ENCODE measurements at regions not wholly inside any gene's neighbourhood (a gene's known extent, or its start where the extent isn't known, plus 50 kb on each side); places are given as distances from the start of the nearest gene placed in this dataset.

GRCh38 chr12:61863811-61864210 is 396.4 kb upstream of the USP15 start:
- Histone ChIP-seq H3K4me3 (ENCODE audit: low read depth, low read length) (no peak overlapping the region), H3K27ac (ENCODE audit: low read depth, low read length) (no peak overlapping the region), H3K27me3 (ENCODE audit: control insufficient read depth, insufficient read depth, low read length) (no peaks in the 10 kb centered on the region), H3K9me3 (ENCODE audit: control insufficient read depth, insufficient read depth, low read length) (peaks cover 15% of the 10 kb centered on the region)
- TF ChIP-seq CTCF (IDR thresholded peaks at IDR 0.05; ENCODE audit: low read depth, low read length), result no peak
- POLR2A ChIA-PET, result no interaction called here
- CTCF ChIA-PET, result no interaction called here
- DNase-seq (ENCODE audit: low read depth, low spot score), result no peak

GRCh38 chr12:61869796-61870195 is 390.4 kb upstream of the USP15 start:
- CTCF ChIA-PET, result no interaction called here
- H3K9me3 ChIP-seq (ENCODE audit: control insufficient read depth, insufficient read depth, low read length), result no peaks in the 10 kb centered on the region

GRCh38 chr12:61870658-61871484 is 389.3 kb upstream of the USP15 start:
- TF ChIP-seq CTCF (IDR thresholded peaks at IDR 0.05; ENCODE audit: low read depth, low read length), result no peak
- Histone ChIP-seq H3K27ac (ENCODE audit: low read depth, low read length) (no peak overlapping the region), H3K9me3 (ENCODE audit: control insufficient read depth, insufficient read depth, low read length) (no peaks in the 10 kb centered on the region), H3K27me3 (ENCODE audit: control insufficient read depth, insufficient read depth, low read length) (no peaks in the 10 kb centered on the region), H3K4me3 (ENCODE audit: low read depth, low read length) (no peak overlapping the region)
- ChIA-PET POLR2A (no interaction called here), CTCF (no interaction called here)
- no peak for DNase-seq (ENCODE audit: low read depth, low spot score)

More at GRCh38 chr12:61869796-61870195, 390.4 kb upstream of the USP15 start:
- Histone ChIP-seq H3K27me3 (ENCODE audit: control insufficient read depth, insufficient read depth, low read length) (no peaks in the 10 kb centered on the region), H3K4me3 (ENCODE audit: low read depth, low read length) (no peak overlapping the region), H3K27ac (ENCODE audit: low read depth, low read length) (no peak overlapping the region)
- TF ChIP-seq CTCF (IDR thresholded peaks at IDR 0.05; ENCODE audit: low read depth, low read length), result no peak
- POLR2A ChIA-PET, result no interaction called here
- DNase-seq (ENCODE audit: low read depth, low spot score), result no peak

GRCh38 chr12:61871485-61871810 is 388.8 kb upstream of the USP15 start:
- TF ChIP-seq CTCF (IDR thresholded peaks at IDR 0.05; ENCODE audit: low read depth, low read length), result no peak
- ChIA-PET CTCF (no interaction called here), POLR2A (no interaction called here)
- Histone ChIP-seq H3K27me3 (ENCODE audit: control insufficient read depth, insufficient read depth, low read length) (no peaks in the 10 kb centered on the region), H3K4me3 (ENCODE audit: low read depth, low read length) (no peak overlapping the region), H3K27ac (ENCODE audit: low read depth, low read length) (no peak overlapping the region), H3K9me3 (ENCODE audit: control insufficient read depth, insufficient read depth, low read length) (no peaks in the 10 kb centered on the region)
- DNase-seq (ENCODE audit: low read depth, low spot score), result no peak

- Histone ChIP-seq H3K9me3 (ENCODE audit: control insufficient read depth, insufficient read depth, low read length) (peaks cover 20% of the 10 kb centered on the region), H3K27ac (ENCODE audit: low read depth, low read length) (no peak overlapping the region), H3K27me3 (ENCODE audit: control insufficient read depth, insufficient read depth, low read length) (no peaks in the 10 kb centered on the region), H3K4me3 (ENCODE audit: low read depth, low read length) (no peak overlapping the region)
- DNase-seq (ENCODE audit: low read depth, low spot score), result no peak
- ChIA-PET CTCF (no interaction called here), POLR2A (no interaction called here)
- TF ChIP-seq CTCF (IDR thresholded peaks at IDR 0.05; ENCODE audit: low read depth, low read length), result no peak
Observed at GRCh38 chr12:61879229-61879628, 381.0 kb upstream of the USP15 start.
